ENCODE measurements at regions not wholly inside any gene's neighbourhood (a gene's known extent, or its start where the extent isn't known, plus 50 kb on each side); places are given as distances from the start of the nearest gene placed in this dataset.

DNA sequence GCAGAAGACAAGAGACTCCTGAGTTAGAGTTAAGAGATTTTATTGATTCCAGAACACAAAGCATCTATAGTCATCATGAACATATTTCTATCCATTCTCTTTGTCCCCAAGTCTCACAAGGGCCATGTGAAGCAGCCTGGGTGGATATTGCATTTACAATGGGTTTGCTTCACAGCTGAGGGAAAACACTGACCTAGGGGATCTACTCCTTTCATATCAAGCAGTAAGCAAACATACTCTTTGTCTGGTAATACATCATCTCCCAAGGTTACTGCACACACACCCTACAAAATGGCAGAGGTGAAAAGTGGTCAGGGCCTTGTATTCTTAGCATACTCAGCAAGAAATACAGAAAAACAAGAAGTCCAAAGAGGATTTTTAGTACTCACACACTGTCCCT, 267.7 kb upstream of the BCHE start:
- H3K27ac ChIP-seq: no peak overlapping the region
- no peaks in the 10 kb centered on the region for H3K4me1 ChIP-seq
- no peak for TF ChIP-seq MAX (IDR thresholded peaks at IDR 0.05)
- no peak for TF ChIP-seq NFE2L2 (conservative IDR thresholded peaks at IDR 0.05; ENCODE audit: low read length)
- no peak for TF ChIP-seq HOXB5 (CRISPR knock-in tag; IDR thresholded peaks at IDR 0.05)
- TF ChIP-seq MYC (IDR thresholded peaks at IDR 0.05; ENCODE audit: borderline replicate concordance, low read length): no peak
- no peak for TF ChIP-seq HES2 (IDR thresholded peaks at IDR 0.05)
- TF ChIP-seq CBX8 (IDR thresholded peaks at IDR 0.05): no peak
- no peak for TF ChIP-seq REST (IDR thresholded peaks at IDR 0.05)
- no peak for TF ChIP-seq TP53 (CRISPR knock-in tag; IDR thresholded peaks at IDR 0.05)
- no peak for TF ChIP-seq HEYL (CRISPR knock-in tag; IDR thresholded peaks at IDR 0.05)
- TF ChIP-seq, protein P1, sequence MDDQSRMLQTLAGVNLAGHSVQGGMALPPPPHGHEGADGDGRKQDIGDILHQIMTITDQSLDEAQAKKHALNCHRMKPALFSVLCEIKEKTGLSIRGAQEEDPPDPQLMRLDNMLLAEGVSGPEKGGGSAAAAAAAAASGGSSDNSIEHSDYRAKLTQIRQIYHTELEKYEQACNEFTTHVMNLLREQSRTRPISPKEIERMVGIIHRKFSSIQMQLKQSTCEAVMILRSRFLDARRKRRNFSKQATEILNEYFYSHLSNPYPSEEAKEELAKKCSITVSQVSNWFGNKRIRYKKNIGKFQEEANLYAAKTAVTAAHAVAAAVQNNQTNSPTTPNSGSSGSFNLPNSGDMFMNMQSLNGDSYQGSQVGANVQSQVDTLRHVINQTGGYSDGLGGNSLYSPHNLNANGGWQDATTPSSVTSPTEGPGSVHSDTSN (IDR thresholded peaks at IDR 0.05): no peak
- no peak for TF ChIP-seq JUN (IDR thresholded peaks at IDR 0.05)
- no peak for TF ChIP-seq RFX5 (IDR thresholded peaks at IDR 0.05)
- TF ChIP-seq JUNB (IDR thresholded peaks at IDR 0.05): no peak
- no peak for TF ChIP-seq MAFK (IDR thresholded peaks at IDR 0.05; ENCODE audit: partially characterized antibody)
- H3K9me3 ChIP-seq: no peaks in the 10 kb centered on the region
- no peak for DNase-seq (ENCODE audit: low read depth in 1 of 2, low spot score in 1 of 2)
- ChIA-PET CTCF (no interaction called here), POLR2A (no interaction called here)
- FAIRE-seq: no peak
- no peak overlapping the region for H3K4me3 ChIP-seq
- no peak overlapping the region for H3K4me2 ChIP-seq
- no peak for ATAC-seq

- 12% methylated on average over 1 of the region's 1 CpG for WGBS (ENCODE audit: missing lambda C conversion rate)
- no peaks in the 10 kb centered on the region for H3K9me3 ChIP-seq
- POLR2A ChIA-PET: no interaction called here
- H3K4me2 ChIP-seq: no peak overlapping the region
- FAIRE-seq: no peak
- CTCF ChIA-PET: no interaction called here
- H3K27ac ChIP-seq: no peak overlapping the region
- H3K4me3 ChIP-seq: no peak overlapping the region
- no peak for TF ChIP-seq KDM1A (IDR thresholded peaks at IDR 0.05; ENCODE audit: low read depth)
- TF ChIP-seq ZSCAN20 (CRISPR knock-in tag; IDR thresholded peaks at IDR 0.05): no peak
- TF ChIP-seq, protein P2, sequence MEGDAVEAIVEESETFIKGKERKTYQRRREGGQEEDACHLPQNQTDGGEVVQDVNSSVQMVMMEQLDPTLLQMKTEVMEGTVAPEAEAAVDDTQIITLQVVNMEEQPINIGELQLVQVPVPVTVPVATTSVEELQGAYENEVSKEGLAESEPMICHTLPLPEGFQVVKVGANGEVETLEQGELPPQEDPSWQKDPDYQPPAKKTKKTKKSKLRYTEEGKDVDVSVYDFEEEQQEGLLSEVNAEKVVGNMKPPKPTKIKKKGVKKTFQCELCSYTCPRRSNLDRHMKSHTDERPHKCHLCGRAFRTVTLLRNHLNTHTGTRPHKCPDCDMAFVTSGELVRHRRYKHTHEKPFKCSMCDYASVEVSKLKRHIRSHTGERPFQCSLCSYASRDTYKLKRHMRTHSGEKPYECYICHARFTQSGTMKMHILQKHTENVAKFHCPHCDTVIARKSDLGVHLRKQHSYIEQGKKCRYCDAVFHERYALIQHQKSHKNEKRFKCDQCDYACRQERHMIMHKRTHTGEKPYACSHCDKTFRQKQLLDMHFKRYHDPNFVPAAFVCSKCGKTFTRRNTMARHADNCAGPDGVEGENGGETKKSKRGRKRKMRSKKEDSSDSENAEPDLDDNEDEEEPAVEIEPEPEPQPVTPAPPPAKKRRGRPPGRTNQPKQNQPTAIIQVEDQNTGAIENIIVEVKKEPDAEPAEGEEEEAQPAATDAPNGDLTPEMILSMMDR (IDR thresholded peaks at IDR 0.05): no peak
- TF ChIP-seq ESRRA (IDR thresholded peaks at IDR 0.05; ENCODE audit: borderline replicate concordance, low read length): no peak
- TF ChIP-seq ELK1 (IDR thresholded peaks at IDR 0.05; ENCODE audit: low read depth, low read length): no peak
- DNase-seq (ENCODE audit: low read depth in 1 of 2, low spot score in 1 of 2): no peak
- no peak for ATAC-seq
- H3K4me1 ChIP-seq: no peaks in the 10 kb centered on the region
Observed at GRCh38 chr3:166100730-166101129, 263.5 kb upstream of the BCHE start.
